ENCODE measurements at regions not wholly inside any gene's neighbourhood (a gene's known extent, or its start where the extent isn't known, plus 50 kb on each side); places are given as distances from the start of the nearest gene placed in this dataset.

DNA sequence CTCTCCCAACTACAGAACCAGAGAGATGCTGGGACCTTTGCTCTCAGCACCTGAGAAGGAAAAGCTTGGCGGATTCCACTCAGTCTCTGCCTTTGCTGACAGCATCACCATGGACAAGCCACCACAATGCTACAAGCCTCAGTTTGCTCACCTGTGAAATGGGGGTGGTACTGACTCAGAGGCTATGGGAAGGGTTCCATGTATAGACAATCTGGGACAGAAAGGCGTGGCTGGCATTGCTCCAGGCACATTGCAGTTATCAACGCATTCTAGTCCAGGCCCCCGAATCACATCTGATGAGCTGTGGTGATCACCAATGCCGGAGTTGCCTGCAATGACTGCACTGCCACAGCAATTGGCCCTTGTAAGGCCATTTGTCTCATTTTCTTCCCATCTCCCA is 72.6 kb downstream of the ISX start:
- no peak overlapping the region for H3K4me3 ChIP-seq (ENCODE audit: low read depth, low read length)
- H3K36me3 ChIP-seq (replicated peaks) = no peaks in the 10 kb centered on the region
- in situ Hi-C loops (cut with HindIII; ENCODE audit: low pct_ligation_motif_present, low sequenced_read_pairs) = no loop called here
- DNase-seq = no peak
- H3K27me3 ChIP-seq (replicated peaks) = no peaks in the 10 kb centered on the region
- no peak overlapping the region for H3K27ac ChIP-seq
- TF ChIP-seq, protein P1, sequence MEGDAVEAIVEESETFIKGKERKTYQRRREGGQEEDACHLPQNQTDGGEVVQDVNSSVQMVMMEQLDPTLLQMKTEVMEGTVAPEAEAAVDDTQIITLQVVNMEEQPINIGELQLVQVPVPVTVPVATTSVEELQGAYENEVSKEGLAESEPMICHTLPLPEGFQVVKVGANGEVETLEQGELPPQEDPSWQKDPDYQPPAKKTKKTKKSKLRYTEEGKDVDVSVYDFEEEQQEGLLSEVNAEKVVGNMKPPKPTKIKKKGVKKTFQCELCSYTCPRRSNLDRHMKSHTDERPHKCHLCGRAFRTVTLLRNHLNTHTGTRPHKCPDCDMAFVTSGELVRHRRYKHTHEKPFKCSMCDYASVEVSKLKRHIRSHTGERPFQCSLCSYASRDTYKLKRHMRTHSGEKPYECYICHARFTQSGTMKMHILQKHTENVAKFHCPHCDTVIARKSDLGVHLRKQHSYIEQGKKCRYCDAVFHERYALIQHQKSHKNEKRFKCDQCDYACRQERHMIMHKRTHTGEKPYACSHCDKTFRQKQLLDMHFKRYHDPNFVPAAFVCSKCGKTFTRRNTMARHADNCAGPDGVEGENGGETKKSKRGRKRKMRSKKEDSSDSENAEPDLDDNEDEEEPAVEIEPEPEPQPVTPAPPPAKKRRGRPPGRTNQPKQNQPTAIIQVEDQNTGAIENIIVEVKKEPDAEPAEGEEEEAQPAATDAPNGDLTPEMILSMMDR (IDR thresholded peaks at IDR 0.05; ENCODE audit: low read depth, low read length, missing control alignments) = no peak

DNA sequence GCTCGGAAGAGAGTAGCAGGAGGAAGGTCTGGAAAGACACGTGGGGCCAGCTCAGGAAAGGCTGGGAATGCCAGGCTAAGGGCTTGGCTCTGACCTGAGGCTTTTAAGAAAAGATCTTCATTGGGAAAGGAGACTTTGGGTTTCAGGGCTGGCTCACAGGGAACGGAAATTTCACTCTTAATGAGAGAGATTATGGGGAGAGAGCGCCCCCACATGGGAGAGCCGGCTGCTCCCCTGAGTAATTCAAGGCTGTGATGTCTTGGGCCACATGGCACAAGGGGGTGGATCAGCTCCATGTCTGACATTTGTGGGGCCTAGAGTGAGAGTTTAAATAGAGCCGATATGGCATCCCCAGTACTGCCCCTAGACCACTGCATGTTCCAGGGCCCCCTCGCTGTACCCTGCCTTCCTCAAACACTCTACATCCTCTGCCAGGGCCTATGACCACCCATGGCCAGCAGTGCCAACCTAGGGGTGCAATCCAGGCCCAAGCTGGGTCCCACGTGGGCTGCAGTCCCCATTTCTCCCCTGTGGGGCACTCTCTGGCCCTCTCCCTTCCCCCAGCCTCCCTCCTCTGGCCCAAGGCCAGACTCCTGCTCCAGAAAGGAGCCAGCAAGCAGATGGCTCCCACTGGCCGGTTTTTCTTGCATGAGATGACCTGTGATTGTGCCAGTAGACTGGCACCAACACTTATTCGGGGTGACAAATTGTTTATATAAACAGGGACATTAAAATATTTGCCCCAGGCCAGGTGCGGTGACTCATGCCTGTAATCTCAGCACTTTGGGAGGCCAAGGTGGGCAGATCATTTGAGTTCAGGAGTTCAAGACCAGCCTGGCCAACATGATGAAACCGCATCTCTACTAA is 75.2 kb downstream of the ISX start:
- Histone ChIP-seq H3K27ac (no peak overlapping the region), H3K36me3 (replicated peaks) (no peaks in the 10 kb centered on the region), H3K4me3 (ENCODE audit: low read depth, low read length) (no peak overlapping the region), H3K27me3 (replicated peaks) (no peaks in the 10 kb centered on the region)
- TF ChIP-seq, protein P1 (IDR thresholded peaks at IDR 0.05; ENCODE audit: low read depth, low read length, missing control alignments) = no peak
- no peak for DNase-seq
- in situ Hi-C loops (cut with HindIII; ENCODE audit: low pct_ligation_motif_present, low sequenced_read_pairs) = no loop called here

DNA sequence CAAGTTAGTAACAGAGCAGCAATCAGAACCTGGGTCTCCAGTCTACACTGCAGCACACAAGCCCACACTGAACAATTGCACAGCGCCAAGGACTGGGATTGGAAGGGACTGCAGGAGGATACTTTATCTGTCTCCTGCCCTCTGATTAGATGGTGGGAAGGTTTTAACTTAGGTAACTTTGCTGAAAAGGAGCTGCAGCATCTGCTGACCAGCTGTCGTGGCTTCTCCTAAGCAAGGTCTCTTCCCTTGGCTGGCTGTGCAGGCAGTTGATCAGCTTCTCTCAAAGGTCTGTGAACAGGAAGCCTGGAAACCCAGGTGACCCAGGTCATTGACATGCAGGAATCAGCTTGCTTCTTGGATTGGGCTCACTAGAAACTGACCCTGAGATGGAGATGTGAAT is 82.4 kb downstream of the ISX start:
- Histone ChIP-seq H3K4me3 (ENCODE audit: low read depth, low read length) (no peak overlapping the region), H3K27me3 (replicated peaks) (no peaks in the 10 kb centered on the region), H3K36me3 (replicated peaks) (no peaks in the 10 kb centered on the region), H3K27ac (no peak overlapping the region)
- DNase-seq = no peak
- in situ Hi-C loops (cut with HindIII; ENCODE audit: low pct_ligation_motif_present, low sequenced_read_pairs) = no loop called here
- TF ChIP-seq, protein P1 (IDR thresholded peaks at IDR 0.05; ENCODE audit: low read depth, low read length, missing control alignments) = no peak

DNA sequence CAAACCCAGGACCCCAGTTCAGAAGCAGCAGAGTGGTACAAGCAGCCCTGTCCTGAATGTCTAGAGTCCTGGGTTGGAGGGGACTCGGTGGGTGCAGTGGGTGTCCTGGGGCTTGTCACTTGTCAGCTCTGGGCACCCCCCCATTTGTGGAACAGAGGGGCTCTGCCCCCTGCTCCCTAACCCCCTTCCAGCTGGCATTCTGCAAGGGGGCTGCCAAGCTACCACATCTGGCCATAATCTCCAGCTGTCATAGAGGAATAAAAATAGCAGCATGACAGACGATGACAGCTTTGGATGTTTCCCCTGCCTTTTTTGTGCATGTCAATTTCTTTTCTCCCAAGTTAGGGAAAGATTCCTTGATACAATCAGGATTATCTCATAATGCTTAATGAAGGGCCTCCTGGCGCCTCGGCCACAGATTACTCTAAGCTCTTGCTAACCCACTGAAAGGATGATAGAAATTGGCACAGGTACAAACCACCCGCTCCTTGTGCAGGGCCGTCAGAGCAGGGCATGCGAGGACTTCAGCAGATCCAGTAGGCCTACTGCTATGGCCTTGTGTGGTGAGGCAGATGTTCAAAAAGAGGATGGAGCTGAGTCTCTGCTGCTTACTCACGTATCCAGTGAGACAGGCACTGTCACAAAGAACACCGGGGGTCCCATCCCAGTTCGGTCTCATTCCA is 83.0 kb downstream of the ISX start:
- in situ Hi-C loops (cut with HindIII; ENCODE audit: low pct_ligation_motif_present, low sequenced_read_pairs) = no loop called here
- TF ChIP-seq, protein P1 (IDR thresholded peaks at IDR 0.05; ENCODE audit: low read depth, low read length, missing control alignments) = no peak
- H3K27me3 ChIP-seq (replicated peaks) = no peaks in the 10 kb centered on the region
- no peak for DNase-seq
- no peak overlapping the region for H3K4me3 ChIP-seq (ENCODE audit: low read depth, low read length)
- no peak overlapping the region for H3K27ac ChIP-seq
- no peaks in the 10 kb centered on the region for H3K36me3 ChIP-seq (replicated peaks)

DNA sequence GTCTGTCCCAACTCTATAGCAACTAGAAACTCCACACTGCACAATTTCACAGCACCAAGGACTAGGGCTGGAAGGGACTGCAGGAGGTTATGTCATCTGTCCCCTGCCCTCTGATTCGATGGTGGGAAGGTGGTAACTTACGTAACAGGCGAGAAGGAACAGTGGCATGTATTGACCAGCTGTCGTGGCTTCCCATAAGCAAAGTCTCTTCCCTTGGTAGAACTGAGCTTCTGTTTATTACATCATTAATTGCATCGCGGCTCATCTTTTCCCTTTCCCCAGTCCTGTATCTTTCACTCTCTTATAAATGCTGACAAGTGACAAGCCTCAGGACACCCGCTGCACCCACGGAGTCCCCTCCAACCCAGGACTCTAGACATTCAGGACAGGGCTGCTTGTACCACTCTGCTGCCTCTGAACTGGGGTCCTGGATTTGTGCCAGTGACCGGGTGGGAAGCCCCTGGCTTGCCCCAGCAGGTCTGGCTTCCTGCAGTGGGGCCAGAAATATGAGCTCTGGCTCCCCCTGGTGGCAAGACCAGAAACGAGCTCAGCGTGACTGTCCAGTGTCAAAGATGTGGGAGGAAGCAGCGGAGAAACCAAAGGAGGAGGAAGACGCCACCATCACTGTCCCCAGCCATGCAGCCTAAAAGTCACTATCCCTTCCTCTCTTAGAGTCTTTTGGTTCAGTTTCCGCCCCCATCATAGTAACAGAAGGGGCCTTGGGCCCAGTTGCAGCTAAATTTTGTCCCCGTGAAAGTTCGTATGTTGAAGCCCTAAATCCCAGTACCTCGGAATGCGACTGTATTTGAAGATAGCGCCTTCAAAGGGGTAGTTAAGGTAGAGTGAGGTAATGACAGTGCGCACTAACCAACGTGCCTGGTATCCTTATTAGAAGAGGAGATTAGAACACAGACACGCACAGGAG is 84.5 kb downstream of the ISX start:
- Histone ChIP-seq H3K27me3 (replicated peaks) (no peaks in the 10 kb centered on the region), H3K4me3 (ENCODE audit: low read depth, low read length) (no peak overlapping the region), H3K36me3 (replicated peaks) (no peaks in the 10 kb centered on the region), H3K27ac (no peak overlapping the region)
- TF ChIP-seq, protein P1 (IDR thresholded peaks at IDR 0.05; ENCODE audit: low read depth, low read length, missing control alignments) = peak; percentile 85
- in situ Hi-C loops (cut with HindIII; ENCODE audit: low pct_ligation_motif_present, low sequenced_read_pairs) = no loop called here
- peak; percentile 51 for DNase-seq

All from brain microvascular endothelial cell (primary cell).